ENCODE measurements at regions not wholly inside any gene's neighbourhood (a gene's known extent, or its start where the extent isn't known, plus 50 kb on each side); places are given as distances from the start of the nearest gene placed in this dataset.

DNA sequence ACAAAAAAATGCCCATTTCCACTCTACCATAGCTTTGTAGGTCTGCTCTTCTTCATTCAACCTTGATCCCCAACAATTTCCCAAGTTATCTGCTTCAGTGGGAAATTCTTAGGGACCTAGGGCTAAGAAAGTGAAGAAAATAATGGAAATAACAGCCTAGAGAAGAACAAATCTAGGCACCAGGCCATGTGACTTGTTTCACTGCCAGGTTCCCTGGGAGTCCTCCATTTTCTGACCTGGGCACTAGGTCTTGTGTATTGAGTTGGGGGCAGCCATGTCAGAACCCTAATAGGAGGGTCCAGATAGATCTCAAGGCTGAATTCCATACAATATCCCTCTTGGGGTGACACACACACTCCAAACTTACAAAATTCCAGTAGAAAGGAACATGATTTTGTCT lies 194.6 kb upstream of the STK26 start (continued):
- TF ChIP-seq PRDM15 (CRISPR knock-in tag; IDR thresholded peaks at IDR 0.05) (no peak), TAF1 (CRISPR knock-in tag; IDR thresholded peaks at IDR 0.05) (no peak), ARNT2 (CRISPR knock-in tag; IDR thresholded peaks at IDR 0.05; ENCODE audit: low read depth) (no peak)

GRCh38 chrX:131830400-131831184 lies 192.5 kb upstream of the STK26 start:
- ChIA-PET CTCF (ENCODE audit: low intra/inter-chr PET ratio, low total read pairs) (no interaction called here), POLR2A (interaction anchor here (1.0 kb wide), 1 partner anchor 389 kb away, joined by 4 read pairs; the partner anchor contains the start of gene RAP2C)
- H3K9ac ChIP-seq (ENCODE audit: insufficient read depth, low read depth, low read length), result peak overlapping the region; percentile 69
- H3K4me3 ChIP-seq (replicated peaks in 1 of 3; ENCODE audit: insufficient read depth in 1 of 3, low read depth in 2 of 3, low read length in 3 of 3), result peak overlapping the region; percentile 52 to 77 (median 64)
- FAIRE-seq, result peak; percentile 72
- DNase-seq (ENCODE audit: low spot score), result peak; percentile 92
- no peaks in the 10 kb centered on the region for H3K27me3 ChIP-seq (ENCODE audit: control insufficient read depth in 1 of 2, insufficient read depth in 2 of 2, low read length in 2 of 2)
- peak overlapping the region; percentile 98 for H2AFZ ChIP-seq (ENCODE audit: low read length)
- peak overlapping the region; percentile 81 for H3K27ac ChIP-seq (ENCODE audit: extremely low read length, insufficient read depth, low read length)
- no peaks in the 10 kb centered on the region for H3K9me3 ChIP-seq (ENCODE audit: low read length)
- H3K36me3 ChIP-seq (replicated peaks in 1 of 2; ENCODE audit: control insufficient read depth in 1 of 2, insufficient read depth in 2 of 2, low read length in 2 of 2), result no peaks in the 10 kb centered on the region; a peak in 1 of 5 replicates
- BruUV-seq (replicated peaks), result TSS peak; percentile 94
- intact Hi-C loops (cut with micrococcal nuclease; ENCODE audit: unreplicated experiment), result no loop called here
- peak; percentile 99 for ATAC-seq
- H3K79me2 ChIP-seq (ENCODE audit: insufficient read depth, low read length), result peaks cover 44% of the 10 kb centered on the region
- peak overlapping the region; percentile 82 for H3K4me2 ChIP-seq (ENCODE audit: low read depth, low read length)
- in situ Hi-C loops (cut with HindIII; ENCODE audit: extremely low pct_ligation_motif_present, low pct_unique_long_range_greater_than_20kb), result loop anchor here (10.0 kb wide), 1 partner anchor 384 kb away; the partner anchor contains the start of gene RAP2C
- WGBS (ENCODE audit: low lambda C conversion rate), result 0% methylated on average over 6 of the region's 15 CpGs
- H3K4me1 ChIP-seq (ENCODE audit: insufficient read depth, low read length), result peaks cover 36% of the 10 kb centered on the region
- no peaks in the 10 kb centered on the region for H4K20me1 ChIP-seq (ENCODE audit: insufficient read depth, low read length)
- TF ChIP-seq TGIF2 (CRISPR knock-in tag; IDR thresholded peaks at IDR 0.05) (peak; percentile 92; the same call in 1 of the 2 replicates), KDM3A (CRISPR knock-in tag; IDR thresholded peaks at IDR 0.05; ENCODE audit: low read depth) (0 out of 2 replicates have a peak, but pooled peaks have one; percentile 21), CTCF (CRISPR knock-in tag; IDR thresholded peaks at IDR 0.05) (peak; percentile 72), ZNF607 (CRISPR knock-in tag; IDR thresholded peaks at IDR 0.05; ENCODE audit: borderline replicate concordance) (0 out of 2 replicates have a peak, but pooled peaks have one; percentile 45), ZNF513 (CRISPR knock-in tag; conservative IDR thresholded peaks at IDR 0.05) (no peak), PHF20 (CRISPR knock-in tag; IDR thresholded peaks at IDR 0.05) (peak; percentile 43; the same call in 1 of the 2 replicates), ZNF678 (CRISPR knock-in tag; IDR thresholded peaks at IDR 0.05) (0 out of 2 replicates have a peak, but pooled peaks have one; percentile 65), SMAD3 (CRISPR knock-in tag; IDR thresholded peaks at IDR 0.05) (0 out of 2 replicates have a peak, but pooled peaks have one; percentile 18), SMARCC2 (IDR thresholded peaks at IDR 0.05) (no peak)

Measured in HepG2 (cell line).